Peyer's patch (tissue), 4 donors: ENCODE measurements at regions not wholly inside any gene's neighbourhood (a gene's known extent, or its start where the extent isn't known, plus 50 kb on each side); places are given as distances from the start of the nearest gene placed in this dataset.
"Not testable (repeated sequence)": the region's sequence is repeated elsewhere in the genome, so short reads cannot be mapped to it uniquely, and the experiment has no call there.

Experiments used
- DNase-seq, 3 donors: peaks; one replicate each; pipeline ENCODE4 v3.0.0-alpha.2; 2017 to 2019
- H3K27ac ChIP-seq, 4 donors: fragments of 200-600 bp; sonication (generic); one replicate each; pipeline ENCODE4 v1.5.1; 2016 to 2019
- H3K27me3 ChIP-seq, 2 donors: fragments of 200-600 bp; sonication (generic); one replicate each; pipeline ENCODE4 v1.5.1; 2019
- H3K36me3 ChIP-seq, 3 donors: fragments of 200-600 bp; sonication (generic); one replicate each; pipeline ENCODE4 v1.5.1; 2016 to 2019
- H3K4me1 ChIP-seq, 4 donors: fragments of 200-600 bp; sonication (generic); one replicate each; pipeline ENCODE4 v1.5.1; 2016 to 2019
- H3K4me3 ChIP-seq, 4 donors: fragments of 200-600 bp; sonication (generic); 1 replicate in 3 of 4; 2 replicates in 1 of 4; pipeline ENCODE4 v1.5.1; 2016 to 2019; ENCODE audit warnings: mild to moderate bottlenecking in 1 of 4
- H3K9me3 ChIP-seq, 4 donors: fragments of 200-600 bp; sonication (generic); one replicate each; pipeline ENCODE4 v1.5.1; 2016 to 2019; ENCODE audit warnings: mild to moderate bottlenecking in 1 of 4
- POLR2A ChIP-seq, 2 donors: fragments of 450-650 bp; IDR thresholded peaks; one replicate each; pipeline ENCODE4 v1.5.1; 2017; ENCODE audit warnings: antibody characterized with exemption in 2 of 2, mild to moderate bottlenecking in 2 of 2, moderate library complexity in 2 of 2
- TF ChIP-seq, protein P1 (sequence below), 6 experiments: fragments of 450-650 bp in 4 of 6; fragments of 200-600 bp in 2 of 6; sonication (generic) in 1 of 6; IDR thresholded peaks; one replicate each; pipeline ENCODE4 v1.5.1; 2017 to 2019; ENCODE audit warnings: antibody characterized with exemption in 6 of 6, mild to moderate bottlenecking in 3 of 6, moderate library complexity in 1 of 6

DNA sequence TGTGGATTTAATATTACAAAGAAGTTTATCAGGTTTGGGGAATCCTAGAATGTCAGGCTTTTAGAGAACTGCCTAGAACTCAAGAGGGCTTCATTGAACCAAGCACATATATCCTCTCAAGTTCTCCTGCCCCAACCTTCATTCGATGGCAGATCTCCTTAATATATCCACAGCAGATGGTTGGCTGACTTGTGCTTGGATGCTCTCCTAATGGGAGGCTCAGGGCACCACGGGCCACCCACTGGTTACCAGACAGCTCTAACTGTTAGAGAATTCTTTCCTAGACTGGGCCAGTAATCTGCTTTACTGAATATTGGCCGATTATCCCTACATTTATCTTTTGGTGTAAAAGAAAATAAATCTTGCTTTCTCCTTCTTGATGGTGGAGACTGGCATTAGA lies 87.2 kb upstream of the ATP8B1 start:
- no peak for TF ChIP-seq POLR2A (IDR thresholded peaks at IDR 0.05)
- TF ChIP-seq, protein P1, sequence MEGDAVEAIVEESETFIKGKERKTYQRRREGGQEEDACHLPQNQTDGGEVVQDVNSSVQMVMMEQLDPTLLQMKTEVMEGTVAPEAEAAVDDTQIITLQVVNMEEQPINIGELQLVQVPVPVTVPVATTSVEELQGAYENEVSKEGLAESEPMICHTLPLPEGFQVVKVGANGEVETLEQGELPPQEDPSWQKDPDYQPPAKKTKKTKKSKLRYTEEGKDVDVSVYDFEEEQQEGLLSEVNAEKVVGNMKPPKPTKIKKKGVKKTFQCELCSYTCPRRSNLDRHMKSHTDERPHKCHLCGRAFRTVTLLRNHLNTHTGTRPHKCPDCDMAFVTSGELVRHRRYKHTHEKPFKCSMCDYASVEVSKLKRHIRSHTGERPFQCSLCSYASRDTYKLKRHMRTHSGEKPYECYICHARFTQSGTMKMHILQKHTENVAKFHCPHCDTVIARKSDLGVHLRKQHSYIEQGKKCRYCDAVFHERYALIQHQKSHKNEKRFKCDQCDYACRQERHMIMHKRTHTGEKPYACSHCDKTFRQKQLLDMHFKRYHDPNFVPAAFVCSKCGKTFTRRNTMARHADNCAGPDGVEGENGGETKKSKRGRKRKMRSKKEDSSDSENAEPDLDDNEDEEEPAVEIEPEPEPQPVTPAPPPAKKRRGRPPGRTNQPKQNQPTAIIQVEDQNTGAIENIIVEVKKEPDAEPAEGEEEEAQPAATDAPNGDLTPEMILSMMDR (IDR thresholded peaks at IDR 0.05), result no peak
- no peaks in the 10 kb centered on the region for H3K36me3 ChIP-seq
- no peak overlapping the region for H3K27ac ChIP-seq
- DNase-seq, result no peak
- H3K4me1 ChIP-seq, result no peaks in the 10 kb centered on the region
- no peaks in the 10 kb centered on the region for H3K27me3 ChIP-seq
- H3K9me3 ChIP-seq, result no peaks in the 10 kb centered on the region
- H3K4me3 ChIP-seq, result no peak overlapping the region

- H3K9me3 ChIP-seq, result no peaks in the 10 kb centered on the region
- no peaks in the 10 kb centered on the region for H3K27me3 ChIP-seq
- H3K4me1 ChIP-seq, result no peaks in the 10 kb centered on the region
- no peak for DNase-seq
- no peaks in the 10 kb centered on the region for H3K36me3 ChIP-seq
- no peak overlapping the region for H3K27ac ChIP-seq
- TF ChIP-seq POLR2A (IDR thresholded peaks at IDR 0.05), result no peak
- TF ChIP-seq, protein P1 (IDR thresholded peaks at IDR 0.05), result no peak
- H3K4me3 ChIP-seq, result no peak overlapping the region
These were observed 86.7 kb upstream of the ATP8B1 start for GRCh38 chr18:57889841-57890240.

DNA sequence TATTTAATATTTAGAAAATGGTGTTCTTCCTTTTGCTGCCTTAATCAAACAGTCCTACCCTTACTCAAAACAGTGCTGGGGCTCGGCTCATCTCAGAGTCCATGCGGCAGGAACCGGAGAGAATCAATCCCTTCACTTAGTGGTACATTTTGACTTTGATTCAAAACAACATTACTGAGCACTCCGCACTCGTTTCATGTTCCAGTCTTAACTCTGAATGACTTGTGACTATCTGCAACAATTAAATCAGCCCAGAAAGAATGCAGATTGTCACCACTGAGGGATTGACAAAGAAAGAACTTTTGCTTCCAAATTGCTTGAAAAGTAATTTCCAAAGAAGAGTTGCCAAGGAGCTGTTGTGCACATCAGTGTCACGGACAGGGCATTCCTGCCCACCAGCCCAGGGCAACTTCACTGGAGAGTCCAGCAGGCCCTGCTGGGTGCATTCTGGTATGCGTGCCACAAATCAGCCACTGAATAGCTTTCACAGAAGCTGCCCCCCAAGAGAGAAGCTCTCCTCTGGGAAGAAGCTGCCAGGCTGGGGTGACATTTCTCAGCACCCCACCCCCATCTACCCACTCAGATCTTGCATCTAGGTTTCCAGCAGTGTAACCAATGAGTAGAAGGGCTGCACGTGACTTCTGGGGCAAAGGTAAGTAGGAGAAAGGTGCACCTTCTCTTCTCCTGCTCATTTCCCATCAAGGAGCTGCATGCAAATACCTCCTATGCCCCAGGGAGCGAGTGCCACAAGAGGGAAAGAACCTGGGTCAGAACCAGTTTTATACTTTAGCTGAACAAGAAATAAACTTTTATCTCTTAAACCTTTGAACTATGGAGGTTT lies 84.6 kb upstream of the ATP8B1 start:
- no peak for TF ChIP-seq POLR2A (IDR thresholded peaks at IDR 0.05)
- Histone ChIP-seq H3K27me3 (no peaks in the 10 kb centered on the region), H3K36me3 (no peaks in the 10 kb centered on the region), H3K9me3 (no peaks in the 10 kb centered on the region), H3K4me1 (no peaks in the 10 kb centered on the region), H3K4me3 (no peak overlapping the region), H3K27ac (peak overlapping the region in 1 of 4 donors; percentile 14)
- peak in 1 of 3 donors; percentile 62 for DNase-seq

DNA sequence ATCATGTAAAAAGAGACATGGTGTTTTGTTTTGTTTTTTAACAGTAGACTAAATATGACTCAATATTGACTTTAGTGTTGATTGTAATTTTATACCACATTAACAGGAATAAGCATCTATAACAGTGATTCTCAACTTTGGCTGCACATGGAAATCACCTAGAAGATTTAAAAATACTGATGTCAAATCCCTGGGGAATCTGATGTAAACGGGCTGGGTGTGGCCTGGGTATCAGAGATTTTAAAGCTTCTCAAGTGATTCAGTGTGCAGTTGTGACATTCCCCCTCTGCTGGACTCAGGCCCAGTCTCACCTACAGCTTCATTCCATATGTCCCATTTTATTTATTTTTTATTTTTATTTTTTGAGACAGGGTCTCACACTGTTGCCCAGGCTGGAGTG lies 82.8 kb upstream of the ATP8B1 start:
- DNase-seq, result no peak
- Histone ChIP-seq H3K27ac (no peak overlapping the region), H3K27me3 (no peaks in the 10 kb centered on the region), H3K4me3 (no peak overlapping the region), H3K36me3 (no peaks in the 10 kb centered on the region), H3K9me3 (no peaks in the 10 kb centered on the region), H3K4me1 (peaks cover 0 to 5% (median 0%) of the 10 kb centered on the region in 4 donors)
- TF ChIP-seq, protein P1 (IDR thresholded peaks at IDR 0.05), result no peak
- TF ChIP-seq POLR2A (IDR thresholded peaks at IDR 0.05), result no peak

GRCh38 chr18:57882465-57882864 lies 79.3 kb upstream of the ATP8B1 start:
- Histone ChIP-seq H3K27ac (no peak overlapping the region), H3K36me3 (no peaks in the 10 kb centered on the region), H3K4me3 (no peak overlapping the region), H3K9me3 (peaks cover 0 to 5% (median 0%) of the 10 kb centered on the region in 4 donors), H3K4me1 (peaks cover 0 to 5% (median 0%) of the 10 kb centered on the region in 4 donors), H3K27me3 (no peaks in the 10 kb centered on the region)
- TF ChIP-seq, protein P1 (IDR thresholded peaks at IDR 0.05), result no peak
- no peak for TF ChIP-seq POLR2A (IDR thresholded peaks at IDR 0.05)
- no peak for DNase-seq

DNA sequence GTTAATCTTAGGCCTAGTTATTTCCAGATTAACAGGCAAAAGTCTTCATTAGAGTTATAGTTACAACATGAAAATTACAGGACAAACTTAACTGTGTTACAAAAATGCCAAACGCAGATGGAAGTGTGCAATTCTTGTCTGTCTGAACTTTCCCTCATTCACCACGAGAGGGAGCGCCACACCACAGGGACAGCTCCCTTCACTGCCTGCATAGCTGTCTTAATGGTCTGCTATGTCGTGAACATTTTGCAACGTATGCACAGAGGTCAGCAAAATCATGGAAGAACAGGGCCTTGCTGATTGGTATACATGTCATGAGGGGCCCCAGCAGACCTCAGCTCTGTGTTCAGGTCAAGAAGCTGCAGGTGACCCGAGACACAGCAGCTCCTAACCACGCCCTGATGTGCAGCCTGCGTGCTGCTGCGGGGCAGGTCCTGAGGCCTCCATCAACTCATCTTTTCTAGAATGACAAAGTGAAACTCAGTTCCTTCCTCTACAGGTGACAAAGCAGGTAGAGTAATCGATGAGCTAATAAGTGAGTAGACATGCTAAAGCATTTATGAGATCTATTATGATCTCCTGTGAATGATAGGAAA lies 78.8 kb upstream of the ATP8B1 start:
- H3K9me3 ChIP-seq, result peaks cover 0 to 5% (median 0%) of the 10 kb centered on the region in 4 donors
- H3K27ac ChIP-seq, result no peak overlapping the region
- TF ChIP-seq, protein P1 (IDR thresholded peaks at IDR 0.05), result peak; percentile 63 to 95 (median 89)
- TF ChIP-seq POLR2A (IDR thresholded peaks at IDR 0.05), result no peak
- no peaks in the 10 kb centered on the region for H3K36me3 ChIP-seq
- peak; percentile 53 to 81 (median 70) for DNase-seq
- H3K4me1 ChIP-seq, result peaks cover 0 to 5% (median 0%) of the 10 kb centered on the region in 4 donors
- no peaks in the 10 kb centered on the region for H3K27me3 ChIP-seq
- H3K4me3 ChIP-seq, result no peak overlapping the region

- DNase-seq, result not testable (repeated sequence)
These were observed 76.8 kb upstream of the ATP8B1 start for GRCh38 chr18:57879924-57880323.

More at GRCh38 chr18:57879924-57880323, 76.8 kb upstream of the ATP8B1 start:
- not testable (repeated sequence) for H3K4me3 ChIP-seq, H3K4me1 ChIP-seq, H3K27ac ChIP-seq, H3K36me3 ChIP-seq, H3K27me3 ChIP-seq, H3K9me3 ChIP-seq
